HG03460 (cell line): ENCODE measurements at regions not wholly inside any gene's neighbourhood (a gene's known extent, or its start where the extent isn't known, plus 50 kb on each side); places are given as distances from the start of the nearest gene placed in this dataset.

ENCODE experiments used
- ATAC-seq: cut with Tn5 transposase; IDR thresholded peaks from one replicate; pipeline ENCODE4 v1.9.1; 2021; ENCODE audit not compliant: unreplicated experiment

- ATAC-seq, result no peak
Observed at GRCh38 chr11:104291646-104292045, 127.7 kb upstream of the PDGFD start.

DNA sequence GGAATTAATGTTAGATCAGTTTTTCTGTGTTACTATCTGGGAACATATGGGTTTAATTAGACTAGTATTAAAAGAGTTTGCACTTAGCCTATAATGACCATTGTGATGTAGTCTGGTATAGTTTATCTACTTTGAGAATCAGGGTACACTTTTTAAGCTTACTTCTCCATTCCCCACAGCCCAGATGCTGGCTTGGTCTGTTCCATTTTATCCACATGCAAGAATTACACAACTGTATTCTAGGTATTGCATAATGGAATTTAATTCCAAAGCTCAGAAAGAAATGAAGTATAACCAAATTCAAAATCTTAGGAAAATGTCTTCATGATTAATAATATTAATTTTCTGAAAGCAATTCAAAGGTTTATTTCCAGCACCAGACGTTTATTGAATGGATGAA lies 122.2 kb upstream of the PDGFD start:
- ATAC-seq, result no peak

- no peak for ATAC-seq
Observed at GRCh38 chr11:104279587-104279986, 115.6 kb upstream of the PDGFD start.

DNA sequence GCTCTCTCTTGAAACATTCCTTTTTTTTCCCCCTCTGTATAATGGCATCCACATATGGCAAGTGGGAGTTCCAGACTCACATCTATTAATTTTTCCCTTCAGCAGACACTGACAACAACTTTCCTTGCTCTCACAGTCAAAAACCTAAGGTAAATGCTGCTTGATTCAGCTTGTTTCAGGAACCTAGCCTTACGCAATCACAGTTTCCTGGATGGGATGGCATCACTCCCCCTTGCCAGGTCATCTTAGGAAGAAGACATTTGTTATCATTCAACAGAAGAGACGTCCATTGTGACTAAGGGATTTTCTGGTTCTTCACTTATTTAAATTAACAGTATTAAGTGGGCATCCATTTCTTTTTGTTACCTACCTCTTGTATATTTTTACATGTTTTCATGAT lies 112.0 kb upstream of the PDGFD start:
- ATAC-seq, result no peak

DNA sequence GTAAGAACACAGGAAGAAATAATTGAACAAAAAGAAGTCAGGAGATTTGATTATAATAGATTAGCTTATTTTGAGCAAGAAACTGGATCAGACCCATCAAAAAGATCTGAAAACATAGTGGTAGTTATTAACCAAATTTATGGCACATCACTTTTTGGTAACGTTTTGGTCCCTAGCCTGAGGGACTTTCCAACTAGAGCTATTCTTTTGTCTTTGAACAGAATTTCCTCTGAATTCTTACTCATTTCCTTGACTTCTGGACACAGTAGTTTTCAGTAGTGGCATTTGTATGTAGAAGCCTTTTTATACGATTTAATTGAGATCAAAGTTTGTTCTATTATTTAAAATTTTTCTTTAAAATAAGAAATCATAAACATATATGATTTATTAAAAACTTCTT lies 96.5 kb upstream of the PDGFD start:
- no peak for ATAC-seq

- no peak for ATAC-seq
Observed at GRCh38 chr11:104259121-104259610, 95.2 kb upstream of the PDGFD start.

DNA sequence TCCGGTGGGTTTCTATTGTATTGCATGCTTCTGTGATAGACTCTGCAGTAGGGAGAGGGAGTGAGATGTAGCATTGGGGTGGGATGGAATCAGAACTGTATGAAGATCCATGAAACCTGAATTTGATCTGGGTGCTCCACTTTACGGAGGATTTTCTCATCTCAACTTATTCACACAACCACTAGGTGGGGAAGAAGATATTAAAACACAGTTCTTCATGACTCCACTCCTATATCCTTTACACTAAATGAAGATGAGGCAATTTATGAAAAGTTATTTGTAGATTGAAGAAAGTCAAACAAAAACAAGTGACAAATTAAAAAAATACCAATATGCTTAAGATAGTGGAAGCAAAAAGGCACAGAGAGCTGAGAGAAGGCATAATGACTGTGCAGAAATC lies 92.6 kb upstream of the PDGFD start:
- ATAC-seq, result no peak

- ATAC-seq, result peak; percentile 84
Observed at GRCh38 chr11:104254347-104254746, 90.4 kb upstream of the PDGFD start.

DNA sequence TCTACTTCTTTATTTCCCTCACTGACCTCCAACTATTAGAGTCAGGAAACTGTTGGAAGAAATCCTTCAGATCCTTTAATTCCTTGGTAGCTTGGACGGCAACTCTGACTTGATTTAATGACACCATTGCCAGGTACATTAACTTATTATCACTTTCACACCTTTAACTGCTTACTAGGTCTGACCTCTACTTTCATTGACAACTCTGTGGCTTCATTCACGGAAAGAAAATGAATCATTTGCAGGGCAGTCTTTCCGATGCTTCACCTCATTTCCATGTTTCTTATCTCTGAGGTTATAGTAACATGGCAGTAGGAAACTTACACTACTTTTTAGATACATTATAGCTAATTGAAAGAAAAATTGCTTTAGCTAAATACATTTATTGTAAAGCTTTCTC lies 82.6 kb upstream of the PDGFD start:
- no peak for ATAC-seq

DNA sequence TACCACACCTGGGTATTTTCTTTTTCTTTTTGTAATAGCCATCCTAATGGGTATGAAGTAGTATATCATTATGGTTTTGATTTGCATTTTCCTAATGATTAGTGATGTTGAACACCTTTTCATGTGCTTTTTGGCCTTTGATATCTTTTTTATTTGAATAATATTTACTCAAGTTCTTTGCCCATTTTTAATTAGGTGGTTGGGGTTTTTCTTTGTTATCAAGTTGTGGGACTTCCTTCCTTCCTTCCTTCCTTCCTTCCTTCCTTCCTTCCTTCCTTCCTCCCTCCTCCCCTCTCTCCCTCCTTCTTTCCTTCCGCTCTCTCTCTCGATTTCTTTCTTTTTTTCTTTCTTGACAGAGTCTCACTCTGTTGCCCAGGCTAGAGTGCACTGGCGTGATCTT lies 75.0 kb upstream of the PDGFD start:
- ATAC-seq, result no peak

DNA sequence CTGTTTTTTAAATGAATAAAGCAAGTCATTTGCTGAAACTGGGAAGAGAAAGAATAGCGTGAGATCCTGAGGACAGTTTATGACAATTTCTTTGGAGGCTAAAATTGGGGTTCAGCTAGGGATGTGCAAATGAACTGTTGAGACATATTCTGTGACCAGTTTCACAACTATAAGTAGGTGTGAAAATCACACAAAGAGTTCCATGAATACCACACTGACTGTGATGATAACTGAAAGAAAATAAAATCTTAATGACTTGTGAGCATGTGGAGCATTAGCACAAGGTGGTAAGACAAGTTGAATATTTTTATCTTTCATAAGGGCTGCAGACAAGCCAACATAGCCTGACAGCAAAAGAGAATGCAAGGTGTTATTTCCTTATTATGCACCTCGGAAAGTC lies 61.1 kb upstream of the PDGFD start:
- no peak for ATAC-seq

- ATAC-seq, result no peak
Observed at GRCh38 chr11:104222464-104222863, 58.5 kb upstream of the PDGFD start.

DNA sequence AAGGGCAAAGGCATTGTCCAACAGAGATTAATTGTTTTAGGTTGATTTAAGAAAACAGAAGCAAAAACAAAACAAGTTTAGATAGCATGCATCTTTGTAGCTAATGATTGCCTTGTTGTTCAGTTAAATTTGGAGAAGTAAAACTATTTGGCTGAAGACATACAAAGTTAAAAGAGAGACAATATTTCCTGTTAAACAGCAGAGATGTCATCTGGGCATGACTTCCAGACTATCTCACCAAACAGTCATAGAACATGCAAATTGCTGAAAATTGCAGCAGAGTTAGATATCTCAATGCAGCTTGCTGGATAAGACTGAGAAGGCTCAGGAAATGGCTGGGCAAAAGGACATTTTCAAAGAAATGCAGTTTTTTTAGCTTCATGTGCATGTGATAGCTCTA lies 57.5 kb upstream of the PDGFD start:
- ATAC-seq, result no peak

- no peak for ATAC-seq
Observed at GRCh38 chr11:104219096-104219495, 55.1 kb upstream of the PDGFD start.

GRCh38 chr11:104214517-104214916 lies 50.6 kb upstream of the PDGFD start:
- no peak for ATAC-seq
